ENCODE measurements at regions not wholly inside any gene's neighbourhood (a gene's known extent, or its start where the extent isn't known, plus 50 kb on each side); places are given as distances from the start of the nearest gene placed in this dataset.
A peak's percentile ranks its signal among the peaks of the same experiment; 100 is the strongest.

DNA sequence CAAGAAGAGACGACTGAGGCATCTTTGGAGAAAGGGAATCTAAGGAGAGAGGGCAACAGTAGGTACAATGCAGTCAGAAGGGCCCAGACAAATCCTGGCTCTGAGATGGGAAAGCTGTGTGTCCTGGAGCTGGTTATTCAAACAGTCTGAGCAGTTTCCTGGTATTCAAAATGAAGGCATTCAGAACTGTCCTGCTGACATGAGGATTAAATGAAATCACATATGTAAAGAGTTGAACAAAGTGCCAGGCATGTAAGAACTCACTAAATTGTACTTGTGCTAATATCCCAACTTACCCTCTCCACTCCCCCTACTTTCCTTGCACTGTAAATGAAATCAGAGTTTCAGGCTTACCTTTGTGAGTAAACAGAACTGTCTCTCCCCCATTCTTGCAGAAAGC is 60.9 kb upstream of the LDB2 start:
- DNase-seq (ENCODE audit: low read depth), result no peak
- TF ChIP-seq, protein P1, sequence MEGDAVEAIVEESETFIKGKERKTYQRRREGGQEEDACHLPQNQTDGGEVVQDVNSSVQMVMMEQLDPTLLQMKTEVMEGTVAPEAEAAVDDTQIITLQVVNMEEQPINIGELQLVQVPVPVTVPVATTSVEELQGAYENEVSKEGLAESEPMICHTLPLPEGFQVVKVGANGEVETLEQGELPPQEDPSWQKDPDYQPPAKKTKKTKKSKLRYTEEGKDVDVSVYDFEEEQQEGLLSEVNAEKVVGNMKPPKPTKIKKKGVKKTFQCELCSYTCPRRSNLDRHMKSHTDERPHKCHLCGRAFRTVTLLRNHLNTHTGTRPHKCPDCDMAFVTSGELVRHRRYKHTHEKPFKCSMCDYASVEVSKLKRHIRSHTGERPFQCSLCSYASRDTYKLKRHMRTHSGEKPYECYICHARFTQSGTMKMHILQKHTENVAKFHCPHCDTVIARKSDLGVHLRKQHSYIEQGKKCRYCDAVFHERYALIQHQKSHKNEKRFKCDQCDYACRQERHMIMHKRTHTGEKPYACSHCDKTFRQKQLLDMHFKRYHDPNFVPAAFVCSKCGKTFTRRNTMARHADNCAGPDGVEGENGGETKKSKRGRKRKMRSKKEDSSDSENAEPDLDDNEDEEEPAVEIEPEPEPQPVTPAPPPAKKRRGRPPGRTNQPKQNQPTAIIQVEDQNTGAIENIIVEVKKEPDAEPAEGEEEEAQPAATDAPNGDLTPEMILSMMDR (IDR thresholded peaks at IDR 0.05; ENCODE audit: insufficient read depth, low read depth, low read length, missing control alignments), result no peak
- no peak overlapping the region for H3K4me3 ChIP-seq (ENCODE audit: low read length)

DNA sequence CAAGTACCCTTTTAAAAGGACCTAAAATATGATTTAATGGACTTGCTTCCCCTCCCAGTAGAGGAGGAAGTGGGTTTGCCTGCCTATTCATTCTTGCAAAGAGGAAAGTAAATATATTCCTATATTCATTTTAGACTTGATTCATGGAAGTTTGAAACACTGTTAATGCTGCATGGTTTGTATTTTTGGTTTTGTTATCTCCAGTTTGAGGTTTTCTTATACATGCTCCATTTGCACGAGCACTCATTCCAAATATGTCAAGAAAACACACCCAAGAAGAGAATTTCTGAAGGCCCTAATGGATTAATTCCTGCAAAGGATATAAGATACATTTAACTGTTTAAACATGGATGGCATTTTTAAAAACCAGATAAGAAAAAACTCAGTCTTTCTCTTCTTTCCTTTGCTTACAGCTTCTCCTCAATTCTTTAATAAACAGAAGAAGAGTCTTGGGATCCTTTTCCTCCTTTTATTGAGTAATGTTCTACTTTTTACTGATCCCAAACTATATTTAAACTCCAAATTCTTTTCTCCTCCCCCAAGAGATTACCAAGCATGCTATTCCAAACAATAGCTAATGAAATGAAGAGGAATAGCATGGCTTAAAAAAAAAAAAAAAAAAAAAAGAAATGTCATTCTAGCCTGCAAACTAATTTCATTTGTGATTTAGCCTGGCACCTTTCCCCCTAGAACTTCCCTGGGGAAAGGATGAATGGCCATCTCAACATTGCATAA is 54.6 kb upstream of the LDB2 start:
- DNase-seq (ENCODE audit: low read depth), result no peak
- no peak overlapping the region for H3K4me3 ChIP-seq (ENCODE audit: low read length)
- TF ChIP-seq, protein P1 (IDR thresholded peaks at IDR 0.05; ENCODE audit: insufficient read depth, low read depth, low read length, missing control alignments), result no peak

DNA sequence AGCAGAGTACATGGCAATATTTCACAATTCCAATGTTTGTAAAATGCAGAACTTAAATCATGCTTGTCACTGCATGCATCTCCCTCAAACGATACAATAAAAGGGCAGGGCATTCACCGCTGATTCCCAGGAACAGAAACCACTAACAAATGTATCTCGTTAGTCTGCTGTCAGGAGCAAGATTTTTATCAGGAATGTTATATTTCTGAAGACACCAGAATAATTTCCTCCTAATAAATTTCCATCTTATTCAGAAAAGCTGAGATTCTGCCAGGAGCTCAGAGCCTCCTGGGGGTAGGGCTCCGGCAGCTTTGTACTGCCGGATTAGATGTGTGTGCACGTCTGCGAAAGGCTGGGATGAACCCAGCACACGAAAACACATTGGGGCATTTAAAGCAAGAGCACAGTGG is 54.0 kb upstream of the LDB2 start:
- peak; percentile 29 for DNase-seq (ENCODE audit: low read depth)
- TF ChIP-seq, protein P1 (IDR thresholded peaks at IDR 0.05; ENCODE audit: insufficient read depth, low read depth, low read length, missing control alignments), result no peak
- H3K4me3 ChIP-seq (ENCODE audit: low read length), result no peak overlapping the region
